Fibroblast of villous mesenchyme (primary cell): ENCODE measurements at regions not wholly inside any gene's neighbourhood (a gene's known extent, or its start where the extent isn't known, plus 50 kb on each side); places are given as distances from the start of the nearest gene placed in this dataset.
"Not testable (repeated sequence)": the region's sequence is repeated elsewhere in the genome, so short reads cannot be mapped to it uniquely, and the experiment has no call there.

Experiments used
- DNase-seq: peaks from one replicate; pipeline ENCODE4 v3.0.0-alpha.2; 2010; ENCODE audit warnings: low read depth
- H3K4me3 ChIP-seq: 2 replicates; pipeline ENCODE4 v1.5.1; 2011; ENCODE audit warnings: low read depth, mild to moderate bottlenecking, low read length

DNA sequence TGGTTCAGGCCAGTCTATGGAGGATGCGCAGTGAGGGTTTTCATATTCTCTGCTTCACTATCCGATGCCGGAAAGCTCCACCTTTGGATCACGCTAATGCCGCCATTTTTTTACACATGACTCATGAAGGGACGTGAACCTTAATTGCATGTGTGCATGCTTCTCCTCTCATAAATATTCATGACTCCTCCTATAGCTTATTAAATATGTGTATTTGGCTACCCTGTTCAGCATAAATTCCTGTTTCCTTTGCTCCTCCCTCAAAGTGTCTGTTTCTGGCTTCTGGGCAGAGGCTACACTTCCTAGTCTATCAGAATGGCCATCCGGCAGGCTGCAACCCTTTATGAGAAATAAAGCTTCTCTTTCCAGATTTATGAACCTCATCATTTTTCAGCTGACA lies 1890.8 kb downstream of the KHDRBS2 start:
- not testable (repeated sequence) for DNase-seq

DNA sequence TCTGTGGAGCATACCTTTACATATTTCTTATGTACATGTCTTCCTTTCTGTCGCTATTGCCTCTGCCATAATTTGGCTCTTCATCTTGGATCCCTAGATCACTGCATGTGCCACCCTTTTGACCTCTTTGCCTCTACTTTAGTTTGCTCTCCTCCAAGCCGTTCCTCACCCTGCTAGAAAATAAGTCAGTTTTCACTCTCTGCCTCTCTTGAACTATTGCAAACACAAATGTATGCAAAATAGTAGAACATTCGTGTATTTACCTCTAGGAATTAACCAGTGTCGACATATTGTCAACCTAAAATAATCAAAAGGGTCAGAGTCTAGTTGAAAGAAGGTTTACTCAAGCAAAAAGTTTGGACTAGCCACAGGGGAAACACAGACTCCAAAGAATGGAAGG lies 1893.1 kb downstream of the KHDRBS2 start:
- DNase-seq, H3K4me3 ChIP-seq: not testable (repeated sequence)

More for the DNA sequence above, 1890.8 kb downstream of the KHDRBS2 start:
- H3K4me3 ChIP-seq = not testable (repeated sequence)

DNA sequence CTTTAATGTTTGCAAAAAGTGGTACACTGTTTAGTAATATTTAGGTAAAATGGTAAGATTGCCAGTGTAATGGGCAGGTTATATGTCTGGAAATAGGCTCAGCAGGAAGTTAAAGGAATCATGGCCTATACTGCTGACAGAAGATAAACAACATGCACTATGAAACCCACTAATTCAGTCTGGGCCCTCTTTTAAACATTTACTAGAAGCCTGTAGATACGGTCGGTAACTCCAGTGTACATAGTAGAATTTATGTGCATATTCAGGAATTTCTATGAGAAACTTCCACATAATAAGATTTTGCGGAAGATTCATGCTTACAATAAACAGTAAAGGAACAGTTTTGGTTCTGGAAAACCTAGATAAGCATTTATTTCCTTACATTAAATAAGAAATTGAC lies 1896.9 kb downstream of the KHDRBS2 start:
- not testable (repeated sequence) for DNase-seq, H3K4me3 ChIP-seq

DNA sequence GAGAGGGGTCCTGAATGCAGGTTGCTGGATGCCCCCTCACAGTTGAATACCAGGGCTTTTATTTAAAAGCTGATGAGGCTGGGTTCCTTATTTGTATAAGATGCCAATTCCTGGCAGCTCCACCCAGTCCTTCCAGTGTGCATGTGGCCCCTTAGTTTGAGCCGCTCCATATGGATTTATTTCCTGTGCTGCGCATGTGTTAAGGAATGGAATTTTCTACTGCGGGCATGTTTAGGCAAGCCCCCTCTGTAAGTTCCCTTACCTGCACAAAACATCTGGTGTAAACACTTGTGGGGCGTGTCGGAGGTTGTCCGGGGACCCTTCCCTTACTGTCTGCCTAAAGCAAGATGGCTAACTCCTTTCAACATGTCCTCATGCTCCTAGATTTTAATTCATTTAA lies 1901.4 kb downstream of the KHDRBS2 start:
- DNase-seq, H3K4me3 ChIP-seq: not testable (repeated sequence)

DNA sequence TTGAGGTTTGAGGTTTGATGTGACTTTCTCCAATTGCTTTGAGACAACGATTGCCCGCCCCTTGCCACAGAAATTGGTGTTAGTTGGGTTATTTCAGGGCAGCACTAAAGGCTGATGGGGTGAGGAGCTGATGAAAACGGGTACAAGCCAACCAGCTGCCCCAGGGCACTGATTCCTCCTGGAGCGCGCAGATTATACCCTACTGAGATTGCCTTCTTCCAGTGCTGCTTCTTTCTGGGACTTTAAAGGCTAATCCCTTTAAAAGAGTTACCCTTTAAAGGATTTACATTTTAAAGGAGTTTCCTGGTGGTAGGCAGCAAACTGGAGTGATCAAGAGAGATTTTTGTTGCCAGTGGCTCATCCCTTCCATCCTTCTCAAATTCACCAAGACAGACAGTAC lies 1903.3 kb downstream of the KHDRBS2 start:
- not testable (repeated sequence) for DNase-seq, H3K4me3 ChIP-seq

DNA sequence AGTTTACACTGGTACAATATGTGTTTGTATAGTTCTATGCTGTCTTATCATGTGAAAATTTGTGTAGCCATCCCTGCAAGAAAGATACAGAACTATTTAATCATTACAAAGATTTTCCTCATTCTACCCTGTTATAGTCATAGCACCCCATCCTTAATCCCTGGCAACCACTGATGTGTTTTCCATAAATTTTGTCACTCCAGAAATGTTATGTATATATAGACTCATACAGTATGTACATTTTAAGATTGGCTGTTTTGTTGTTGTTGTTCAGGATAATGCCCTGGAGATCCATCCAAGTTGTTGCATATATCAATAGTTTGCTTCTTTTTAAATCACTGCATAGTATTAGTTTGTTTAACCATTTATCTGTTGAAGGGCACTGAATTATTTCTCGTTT lies 1911.9 kb downstream of the KHDRBS2 start:
- not testable (repeated sequence) for H3K4me3 ChIP-seq, DNase-seq

DNA sequence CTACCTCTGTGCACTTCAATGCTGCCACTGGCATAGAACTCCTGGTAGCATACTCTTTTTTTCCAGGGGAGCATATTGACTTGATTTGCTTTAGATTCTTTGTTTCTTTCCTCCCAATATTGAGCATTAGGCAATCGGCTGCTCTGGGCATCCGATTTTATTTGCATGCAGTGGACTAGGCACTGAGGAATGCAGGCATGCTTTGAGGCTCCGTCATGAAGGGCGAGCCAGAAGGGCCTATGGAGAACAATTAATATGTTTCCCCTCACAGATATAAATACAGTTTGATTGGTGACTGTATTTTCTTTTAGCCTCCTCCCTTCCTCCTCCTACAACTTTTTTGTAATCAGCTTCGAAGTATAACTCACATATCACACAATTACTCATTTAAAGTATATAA lies 1918.2 kb downstream of the KHDRBS2 start:
- H3K4me3 ChIP-seq = not testable (repeated sequence)
- peak; percentile 3 for DNase-seq

DNA sequence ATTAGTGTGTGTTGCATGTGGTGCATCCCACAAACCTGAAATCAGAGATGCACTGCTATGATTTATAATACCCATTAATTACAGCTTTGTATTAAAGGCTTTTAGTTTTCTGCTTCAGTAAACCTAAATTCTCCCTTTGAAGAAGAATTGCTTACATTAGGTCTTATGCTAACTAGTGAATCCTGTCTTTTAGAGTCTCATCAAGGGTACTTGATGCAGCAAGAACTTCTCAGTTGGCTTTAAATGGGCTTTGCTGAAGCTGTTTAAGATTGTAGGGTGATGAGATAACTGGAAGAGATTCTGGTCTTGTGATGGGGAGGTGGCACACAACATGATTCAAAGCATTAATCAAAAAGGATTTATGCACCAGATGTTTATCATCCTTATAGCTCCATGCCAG lies 1920.1 kb downstream of the KHDRBS2 start:
- DNase-seq, H3K4me3 ChIP-seq: not testable (repeated sequence)

DNA sequence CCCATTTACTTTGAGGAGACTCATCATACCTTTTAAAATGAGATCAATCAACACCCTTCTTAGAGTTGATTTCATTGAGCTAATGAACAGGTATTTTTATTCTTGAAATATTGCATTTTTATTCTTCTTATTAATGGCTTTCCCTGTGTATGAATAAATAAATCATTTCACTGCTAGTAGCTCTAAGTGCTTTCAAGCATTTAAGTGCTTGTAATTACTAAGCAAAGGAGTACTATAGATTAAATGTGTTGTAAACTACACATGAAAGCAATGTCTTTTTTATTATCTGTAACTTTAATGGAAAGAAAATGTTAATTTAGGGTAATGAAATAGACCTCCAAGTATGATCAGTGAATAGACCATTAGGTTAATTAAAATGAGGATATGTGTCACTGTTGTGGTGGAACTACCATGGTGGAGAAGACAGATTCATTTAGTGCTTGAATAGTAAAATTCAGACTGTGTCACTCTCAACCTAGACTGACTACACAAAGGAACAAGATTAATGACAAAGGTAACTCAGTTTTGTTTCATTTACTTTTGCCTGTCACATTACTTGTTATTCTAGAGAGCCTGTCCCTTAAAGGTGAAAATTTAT lies 1943.5 kb downstream of the KHDRBS2 start:
- not testable (repeated sequence) for DNase-seq, H3K4me3 ChIP-seq

DNA sequence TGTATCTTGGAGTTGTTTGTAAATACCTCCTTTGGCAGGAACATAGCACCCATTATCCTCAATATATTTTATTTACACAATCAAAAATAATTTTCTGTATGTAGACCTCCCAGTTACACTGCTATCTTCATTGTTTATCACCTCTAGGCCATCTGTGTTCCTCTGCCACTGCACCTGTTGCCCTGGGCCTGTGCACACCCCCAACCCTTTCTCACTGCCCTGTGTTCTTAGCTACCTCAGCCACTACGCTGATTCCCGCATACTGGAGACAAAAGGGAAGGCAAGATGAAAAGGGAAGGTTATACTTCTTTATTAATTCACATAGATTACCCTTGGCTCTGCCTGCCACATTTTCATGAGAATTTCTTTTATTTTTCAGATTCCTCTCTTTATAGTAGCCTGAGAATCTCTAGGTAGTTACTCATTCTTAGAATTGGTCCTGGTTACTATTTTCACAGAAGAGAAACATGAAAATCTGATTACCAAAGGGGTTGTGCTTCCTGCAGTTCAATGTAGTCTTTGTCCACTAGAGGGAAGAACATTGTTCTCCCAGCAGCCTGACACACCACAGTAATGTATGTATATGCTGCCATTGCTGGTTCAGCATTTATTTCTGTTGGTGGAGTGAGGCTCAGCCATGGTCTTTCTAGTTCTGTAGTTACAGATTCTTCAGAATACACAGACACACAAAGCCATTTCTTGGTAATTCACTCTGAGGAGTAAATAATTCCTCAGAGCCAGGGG lies 1947.5 kb downstream of the KHDRBS2 start:
- not testable (repeated sequence) for DNase-seq, H3K4me3 ChIP-seq

DNA sequence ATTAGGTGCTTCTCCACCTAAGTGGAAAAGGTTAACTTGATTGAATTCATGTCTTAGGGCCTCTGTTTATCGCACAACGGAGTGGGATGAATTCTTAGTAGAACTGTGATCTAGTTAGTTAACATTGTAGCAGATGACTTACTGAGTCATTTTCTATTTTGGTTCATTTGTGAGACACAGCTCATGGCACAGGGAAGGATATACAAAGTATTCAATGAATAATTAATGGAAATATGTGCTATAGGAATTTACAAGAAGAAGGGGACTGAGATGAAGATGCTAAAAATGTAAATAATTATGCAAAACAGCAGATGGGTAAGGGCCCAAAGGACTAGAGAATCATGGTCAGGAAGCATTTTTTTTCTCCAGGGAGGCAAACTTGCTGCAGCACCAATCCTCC lies 1950.9 kb downstream of the KHDRBS2 start:
- DNase-seq = not testable (repeated sequence)

DNA sequence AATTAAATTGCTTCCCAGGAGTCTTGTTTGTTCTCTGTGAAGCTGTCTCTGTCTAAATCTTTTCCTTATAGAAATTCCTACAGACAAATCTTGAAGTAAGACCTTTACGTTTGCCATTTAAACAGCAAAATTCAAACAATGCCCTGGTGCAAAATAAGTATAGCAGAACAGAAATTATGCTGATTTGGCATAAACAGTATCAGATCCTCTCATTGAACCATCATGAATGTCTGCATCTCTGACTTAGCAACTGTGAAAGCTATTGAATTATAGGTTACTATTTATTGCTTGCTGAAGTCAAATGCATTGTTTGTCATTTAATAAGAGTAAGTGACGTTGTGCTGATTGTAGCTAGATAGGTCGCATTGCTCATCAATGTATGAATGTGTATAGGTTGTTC lies 1952.3 kb downstream of the KHDRBS2 start:
- DNase-seq = not testable (repeated sequence)

More for the DNA sequence above, 1950.9 kb downstream of the KHDRBS2 start:
- not testable (repeated sequence) for H3K4me3 ChIP-seq

DNA sequence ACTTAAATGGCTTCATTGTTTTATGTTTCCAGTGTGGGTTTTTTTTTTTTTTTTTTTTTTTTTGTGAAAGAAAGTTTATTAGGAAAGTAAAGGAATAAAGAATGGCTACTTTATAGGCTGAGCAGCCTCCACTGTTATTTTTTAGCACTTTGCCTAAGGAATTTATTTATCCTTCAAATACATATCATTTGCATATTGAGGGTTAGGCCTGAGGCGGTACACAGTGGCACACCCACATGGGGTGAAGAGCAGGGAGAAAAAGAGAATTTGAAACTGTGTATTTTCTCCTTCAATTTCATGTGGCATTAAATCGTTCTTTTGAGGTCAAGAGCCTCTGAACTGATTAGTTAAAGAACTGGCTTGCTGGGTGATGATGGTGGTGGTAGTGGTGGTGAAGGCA lies 1977.1 kb downstream of the KHDRBS2 start:
- H3K4me3 ChIP-seq, DNase-seq: not testable (repeated sequence)

More for the DNA sequence above, 1952.3 kb downstream of the KHDRBS2 start:
- H3K4me3 ChIP-seq = not testable (repeated sequence)
